ENCODE measurements at regions not wholly inside any gene's neighbourhood (a gene's known extent, or its start where the extent isn't known, plus 50 kb on each side); places are given as distances from the start of the nearest gene placed in this dataset.

DNA sequence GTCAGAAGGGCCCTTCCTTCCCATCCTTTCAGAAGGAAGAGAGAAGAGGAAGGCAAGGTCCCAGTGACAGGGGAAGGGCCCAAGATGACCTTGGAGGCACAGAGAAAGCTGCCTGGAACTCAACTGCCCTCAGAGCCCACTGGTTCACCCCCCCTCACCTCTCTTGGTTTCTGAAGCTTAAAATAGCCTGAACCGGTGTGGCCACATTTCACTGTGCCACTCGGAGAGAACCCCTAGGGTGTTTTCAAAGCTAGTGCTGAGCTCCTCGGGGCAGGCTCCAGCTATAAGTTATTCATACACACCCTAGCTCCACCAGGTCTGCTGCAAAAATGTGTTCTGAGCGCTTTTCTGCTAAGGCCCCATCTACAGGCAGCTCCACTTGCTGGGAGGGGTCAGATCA lies 60.9 kb upstream of the ADRB1 start:
- TF ChIP-seq, protein P1, sequence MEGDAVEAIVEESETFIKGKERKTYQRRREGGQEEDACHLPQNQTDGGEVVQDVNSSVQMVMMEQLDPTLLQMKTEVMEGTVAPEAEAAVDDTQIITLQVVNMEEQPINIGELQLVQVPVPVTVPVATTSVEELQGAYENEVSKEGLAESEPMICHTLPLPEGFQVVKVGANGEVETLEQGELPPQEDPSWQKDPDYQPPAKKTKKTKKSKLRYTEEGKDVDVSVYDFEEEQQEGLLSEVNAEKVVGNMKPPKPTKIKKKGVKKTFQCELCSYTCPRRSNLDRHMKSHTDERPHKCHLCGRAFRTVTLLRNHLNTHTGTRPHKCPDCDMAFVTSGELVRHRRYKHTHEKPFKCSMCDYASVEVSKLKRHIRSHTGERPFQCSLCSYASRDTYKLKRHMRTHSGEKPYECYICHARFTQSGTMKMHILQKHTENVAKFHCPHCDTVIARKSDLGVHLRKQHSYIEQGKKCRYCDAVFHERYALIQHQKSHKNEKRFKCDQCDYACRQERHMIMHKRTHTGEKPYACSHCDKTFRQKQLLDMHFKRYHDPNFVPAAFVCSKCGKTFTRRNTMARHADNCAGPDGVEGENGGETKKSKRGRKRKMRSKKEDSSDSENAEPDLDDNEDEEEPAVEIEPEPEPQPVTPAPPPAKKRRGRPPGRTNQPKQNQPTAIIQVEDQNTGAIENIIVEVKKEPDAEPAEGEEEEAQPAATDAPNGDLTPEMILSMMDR (IDR thresholded peaks at IDR 0.05 in 2 of 3, conservative IDR thresholded peaks at IDR 0.05 in 1 of 3; ENCODE audit: borderline replicate concordance in 1 of 3, insufficient read depth in 1 of 3, low read depth in 2 of 3, low read length in 2 of 3) = no peak
- TF ChIP-seq TCF7L2 (IDR thresholded peaks at IDR 0.05; ENCODE audit: borderline replicate concordance, extremely low read depth, insufficient read depth, insufficient read length) = no peak
- TF ChIP-seq EGR1 (IDR thresholded peaks at IDR 0.05; ENCODE audit: low read depth) = no peak
- TF ChIP-seq POLR2A (IDR thresholded peaks at IDR 0.05; ENCODE audit: borderline replicate concordance, extremely low read depth, insufficient read depth, insufficient read length) = no peak
- TF ChIP-seq FOSL1 (IDR thresholded peaks at IDR 0.05; ENCODE audit: low read depth) = no peak
- TF ChIP-seq JUND (IDR thresholded peaks at IDR 0.05) = no peak
- TF ChIP-seq EZH2 (IDR thresholded peaks at IDR 0.05) = no peak
- no peak for TF ChIP-seq SRF (IDR thresholded peaks at IDR 0.05; ENCODE audit: low read depth)
